ENCODE measurements at regions not wholly inside any gene's neighbourhood (a gene's known extent, or its start where the extent isn't known, plus 50 kb on each side); places are given as distances from the start of the nearest gene placed in this dataset.

DNA sequence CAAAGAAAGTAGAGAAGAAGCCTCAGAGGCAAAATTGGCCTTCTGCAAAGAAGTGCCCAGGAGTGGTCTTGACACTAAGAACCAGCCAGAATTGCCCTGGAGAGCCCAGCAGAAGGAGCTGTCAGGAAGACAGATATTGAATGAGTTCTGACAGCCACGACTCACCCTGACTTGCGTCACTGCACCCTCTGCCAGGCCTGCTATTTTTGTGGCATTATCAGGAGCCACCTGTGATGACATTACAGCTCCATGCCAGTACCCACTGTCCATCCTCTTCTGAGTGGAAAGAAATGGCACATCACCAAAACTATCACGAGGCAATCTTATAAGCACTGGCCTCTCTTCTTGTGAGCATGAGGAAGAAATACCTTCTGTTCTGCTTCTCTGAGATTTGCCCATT, 67.7 kb downstream of the SMIM20 start:
- no peaks in the 10 kb centered on the region for H3K79me1 ChIP-seq (ENCODE audit: low read length)
- no peak overlapping the region for H3K14ac ChIP-seq (ENCODE audit: low read length)
- no peak overlapping the region for H2BK12ac ChIP-seq (ENCODE audit: low read length)
- H4K12ac ChIP-seq (ENCODE audit: low read depth, low read length), result no peak overlapping the region
- no peak overlapping the region for H3K4ac ChIP-seq (ENCODE audit: low read depth, low read length)
- no peak overlapping the region for H4K8ac ChIP-seq (ENCODE audit: low read depth, low read length)
- no CpG with 5 or more reads among the region's 3 CpGs for WGBS (ENCODE audit: extremely low coverage, insufficient coverage, insufficient read length)
- H3K4me2 ChIP-seq (ENCODE audit: low read length), result no peak overlapping the region
- H4K91ac ChIP-seq (ENCODE audit: low read depth, low read length), result no peak overlapping the region
- no peak for DNase-seq
- H3K18ac ChIP-seq (ENCODE audit: low read length), result no peak overlapping the region
- no peak overlapping the region for H3K9ac ChIP-seq (ENCODE audit: low read length)
- H2BK5ac ChIP-seq (ENCODE audit: low read depth, low read length, poor library complexity), result no peak overlapping the region
- H3K36me3 ChIP-seq (ENCODE audit: control insufficient read depth in 1 of 2, insufficient read depth in 2 of 2, low read length in 2 of 2), result no peaks in the 10 kb centered on the region
- no peak overlapping the region for H2AFZ ChIP-seq (ENCODE audit: insufficient read depth, low read length, poor library complexity)
- no peak overlapping the region for H2AK5ac ChIP-seq (ENCODE audit: low read length)
- no peaks in the 10 kb centered on the region for H3K4me1 ChIP-seq (ENCODE audit: control insufficient read depth in 1 of 2, insufficient read depth in 2 of 2, low read length in 2 of 2)
- no peak overlapping the region for H3K27ac ChIP-seq (ENCODE audit: low read depth, low read length)
- H3K4me3 ChIP-seq (ENCODE audit: low read depth, low read length), result no peak overlapping the region
- H3K27me3 ChIP-seq (ENCODE audit: insufficient read depth, low read length), result no peaks in the 10 kb centered on the region
- no peak overlapping the region for H2BK120ac ChIP-seq (ENCODE audit: insufficient read depth, low read length, poor library complexity)
- no peaks in the 10 kb centered on the region for H3K79me2 ChIP-seq (ENCODE audit: control insufficient read depth, insufficient read depth, low read length, poor library complexity)
- no peaks in the 10 kb centered on the region for H3K9me3 ChIP-seq (ENCODE audit: insufficient read depth, low read depth, low read length)
- no peak overlapping the region for H3K23ac ChIP-seq (ENCODE audit: low read length)

DNA sequence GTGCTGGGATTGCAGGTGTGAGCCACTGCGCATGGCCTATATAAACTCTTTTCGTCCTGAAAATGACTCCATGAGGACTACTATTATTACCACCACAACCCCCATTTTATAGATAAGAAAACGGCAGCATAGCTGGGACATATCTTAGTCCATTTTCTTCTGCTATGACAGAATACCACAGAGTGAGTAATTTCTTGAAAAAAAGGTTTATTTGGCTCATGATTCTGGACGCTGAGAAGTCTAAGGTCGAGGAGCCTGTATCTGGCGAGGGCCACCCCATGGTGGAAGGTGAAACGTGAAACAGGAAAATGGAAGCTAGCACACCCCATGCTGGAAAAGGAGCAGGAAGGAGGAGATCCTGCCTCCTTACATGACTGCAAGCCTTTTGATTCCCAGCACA, 68.9 kb downstream of the SMIM20 start:
- Histone ChIP-seq H2AK5ac (ENCODE audit: low read length) (no peak overlapping the region), H4K8ac (ENCODE audit: low read depth, low read length) (no peak overlapping the region), H3K23ac (ENCODE audit: low read length) (no peak overlapping the region), H4K91ac (ENCODE audit: low read depth, low read length) (no peak overlapping the region), H2BK12ac (ENCODE audit: low read length) (no peak overlapping the region), H3K79me2 (ENCODE audit: control insufficient read depth, insufficient read depth, low read length, poor library complexity) (no peaks in the 10 kb centered on the region), H4K12ac (ENCODE audit: low read depth, low read length) (no peak overlapping the region), H3K4me2 (ENCODE audit: low read length) (no peak overlapping the region), H3K79me1 (ENCODE audit: low read length) (no peaks in the 10 kb centered on the region), H3K9me3 (ENCODE audit: insufficient read depth, low read depth, low read length) (no peaks in the 10 kb centered on the region), H3K14ac (ENCODE audit: low read length) (no peak overlapping the region), H3K27ac (ENCODE audit: low read depth, low read length) (no peak overlapping the region), H3K27me3 (ENCODE audit: insufficient read depth, low read length) (no peaks in the 10 kb centered on the region), H2AFZ (ENCODE audit: insufficient read depth, low read length, poor library complexity) (no peak overlapping the region), H3K18ac (ENCODE audit: low read length) (no peak overlapping the region), H2BK5ac (ENCODE audit: low read depth, low read length, poor library complexity) (no peak overlapping the region), H3K36me3 (ENCODE audit: control insufficient read depth in 1 of 2, insufficient read depth in 2 of 2, low read length in 2 of 2) (no peaks in the 10 kb centered on the region), H3K4ac (ENCODE audit: low read depth, low read length) (no peak overlapping the region), H2BK120ac (ENCODE audit: insufficient read depth, low read length, poor library complexity) (no peak overlapping the region), H3K9ac (ENCODE audit: low read length) (no peak overlapping the region), H3K4me1 (ENCODE audit: control insufficient read depth in 1 of 2, insufficient read depth in 2 of 2, low read length in 2 of 2) (no peaks in the 10 kb centered on the region), H3K4me3 (ENCODE audit: low read depth, low read length) (no peak overlapping the region)
- no peak for DNase-seq
- no CpG with 5 or more reads among the region's 7 CpGs for WGBS (ENCODE audit: extremely low coverage, insufficient coverage, insufficient read length)

DNA sequence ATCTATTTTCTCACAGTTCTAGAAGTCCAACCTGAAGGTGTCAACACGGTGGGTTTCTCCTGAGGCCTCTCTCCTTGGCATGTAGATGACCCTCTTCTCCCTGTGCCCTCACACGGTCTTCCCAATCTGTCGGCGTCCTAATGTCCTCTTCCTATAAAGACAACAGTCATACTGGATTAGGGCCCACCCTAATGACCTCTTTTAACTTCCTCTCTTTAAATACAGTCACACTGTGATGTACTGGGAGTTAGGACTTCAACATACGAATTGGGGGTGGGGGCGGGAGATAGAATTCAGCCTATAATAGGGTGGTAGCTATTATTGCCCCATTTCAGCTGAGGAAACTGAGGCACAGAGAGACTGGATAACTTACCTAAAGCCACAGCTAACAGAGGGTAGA, 70.2 kb downstream of the SMIM20 start:
- H3K79me1 ChIP-seq (ENCODE audit: low read length), result no peaks in the 10 kb centered on the region
- no peaks in the 10 kb centered on the region for H3K36me3 ChIP-seq (ENCODE audit: control insufficient read depth in 1 of 2, insufficient read depth in 2 of 2, low read length in 2 of 2)
- H3K23ac ChIP-seq (ENCODE audit: low read length), result no peak overlapping the region
- H4K12ac ChIP-seq (ENCODE audit: low read depth, low read length), result no peak overlapping the region
- H3K4me1 ChIP-seq (ENCODE audit: control insufficient read depth in 1 of 2, insufficient read depth in 2 of 2, low read length in 2 of 2), result peaks cover 0 to 2% of the 10 kb centered on the region in 2 experiments
- DNase-seq, result no peak
- H3K27ac ChIP-seq (ENCODE audit: low read depth, low read length), result no peak overlapping the region
- H3K4ac ChIP-seq (ENCODE audit: low read depth, low read length), result no peak overlapping the region
- no peaks in the 10 kb centered on the region for H3K27me3 ChIP-seq (ENCODE audit: insufficient read depth, low read length)
- no peak overlapping the region for H4K8ac ChIP-seq (ENCODE audit: low read depth, low read length)
- H2AFZ ChIP-seq (ENCODE audit: insufficient read depth, low read length, poor library complexity), result no peak overlapping the region
- H2AK5ac ChIP-seq (ENCODE audit: low read length), result no peak overlapping the region
- H2BK5ac ChIP-seq (ENCODE audit: low read depth, low read length, poor library complexity), result no peak overlapping the region
- H2BK120ac ChIP-seq (ENCODE audit: insufficient read depth, low read length, poor library complexity), result no peak overlapping the region
- no peak overlapping the region for H2BK12ac ChIP-seq (ENCODE audit: low read length)
- no peak overlapping the region for H3K18ac ChIP-seq (ENCODE audit: low read length)
- no CpG with 5 or more reads among the region's 6 CpGs for WGBS (ENCODE audit: extremely low coverage, insufficient coverage, insufficient read length)
- H3K9ac ChIP-seq (ENCODE audit: low read length), result no peak overlapping the region
- no peaks in the 10 kb centered on the region for H3K79me2 ChIP-seq (ENCODE audit: control insufficient read depth, insufficient read depth, low read length, poor library complexity)
- H3K4me3 ChIP-seq (ENCODE audit: low read depth, low read length), result no peak overlapping the region
- H3K9me3 ChIP-seq (ENCODE audit: insufficient read depth, low read depth, low read length), result no peaks in the 10 kb centered on the region
- no peak overlapping the region for H3K14ac ChIP-seq (ENCODE audit: low read length)
- H3K4me2 ChIP-seq (ENCODE audit: low read length), result no peak overlapping the region
- no peak overlapping the region for H4K91ac ChIP-seq (ENCODE audit: low read depth, low read length)

DNA sequence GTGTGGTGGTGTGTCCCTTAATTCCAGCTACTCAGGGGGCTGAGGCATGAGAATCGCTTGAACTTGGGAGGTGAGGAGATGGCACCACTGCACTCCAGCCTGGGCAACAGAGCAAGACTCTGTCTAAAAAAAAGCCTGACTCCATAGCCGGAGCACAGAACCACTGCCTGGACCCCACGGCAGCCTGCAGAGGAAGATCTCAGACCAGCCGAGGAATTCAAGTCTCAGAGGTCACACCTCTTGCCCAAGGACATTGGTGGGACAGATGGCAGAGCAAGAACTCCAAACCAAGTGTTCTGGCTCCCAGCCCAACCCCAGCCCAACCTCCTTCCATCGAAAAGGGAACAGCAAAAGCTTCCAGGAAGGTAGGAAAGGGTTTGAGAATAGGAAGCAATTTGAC, 70.8 kb downstream of the SMIM20 start:
- no CpG with 5 or more reads among the region's 5 CpGs for WGBS (ENCODE audit: extremely low coverage, insufficient coverage, insufficient read length)
- no peaks in the 10 kb centered on the region for H3K9me3 ChIP-seq (ENCODE audit: insufficient read depth, low read depth, low read length)
- H3K4ac ChIP-seq (ENCODE audit: low read depth, low read length), result no peak overlapping the region
- no peak overlapping the region for H4K8ac ChIP-seq (ENCODE audit: low read depth, low read length)
- no peak overlapping the region for H2BK120ac ChIP-seq (ENCODE audit: insufficient read depth, low read length, poor library complexity)
- no peak for DNase-seq
- H3K79me2 ChIP-seq (ENCODE audit: control insufficient read depth, insufficient read depth, low read length, poor library complexity), result no peaks in the 10 kb centered on the region
- no peak overlapping the region for H3K4me2 ChIP-seq (ENCODE audit: low read length)
- no peak overlapping the region for H2AFZ ChIP-seq (ENCODE audit: insufficient read depth, low read length, poor library complexity)
- H3K79me1 ChIP-seq (ENCODE audit: low read length), result no peaks in the 10 kb centered on the region
- no peak overlapping the region for H2AK5ac ChIP-seq (ENCODE audit: low read length)
- H3K14ac ChIP-seq (ENCODE audit: low read length), result no peak overlapping the region
- no peak overlapping the region for H3K9ac ChIP-seq (ENCODE audit: low read length)
- H3K36me3 ChIP-seq (ENCODE audit: control insufficient read depth in 1 of 2, insufficient read depth in 2 of 2, low read length in 2 of 2), result no peaks in the 10 kb centered on the region
- no peak overlapping the region for H3K4me3 ChIP-seq (ENCODE audit: low read depth, low read length)
- H3K23ac ChIP-seq (ENCODE audit: low read length), result no peak overlapping the region
- H4K12ac ChIP-seq (ENCODE audit: low read depth, low read length), result no peak overlapping the region
- H3K18ac ChIP-seq (ENCODE audit: low read length), result no peak overlapping the region
- no peaks in the 10 kb centered on the region for H3K27me3 ChIP-seq (ENCODE audit: insufficient read depth, low read length)
- no peak overlapping the region for H3K27ac ChIP-seq (ENCODE audit: low read depth, low read length)
- peaks cover 0 to 2% of the 10 kb centered on the region in 2 experiments for H3K4me1 ChIP-seq (ENCODE audit: control insufficient read depth in 1 of 2, insufficient read depth in 2 of 2, low read length in 2 of 2)
- no peak overlapping the region for H4K91ac ChIP-seq (ENCODE audit: low read depth, low read length)
- H2BK5ac ChIP-seq (ENCODE audit: low read depth, low read length, poor library complexity), result no peak overlapping the region
- H2BK12ac ChIP-seq (ENCODE audit: low read length), result no peak overlapping the region
